BJ (cell line): ENCODE measurements at regions not wholly inside any gene's neighbourhood (a gene's known extent, or its start where the extent isn't known, plus 50 kb on each side); places are given as distances from the start of the nearest gene placed in this dataset.

Source experiments
- CTCF ChIA-PET: fragments of 350-600 bp; formaldehyde crosslinking; extraction: SDS; loops from one replicate; lab custom pipeline; 2021; ENCODE audit warnings: antibody characterized with exemption, inconsistent platforms; lab: Yijun Ruan, JAX
- POLR2A ChIA-PET: fragments of 300-600 bp; sonication (Branson Sonifier 250); formaldehyde crosslinking; extraction: SDS; loops from one replicate; lab custom pipeline; 2021; ENCODE audit warnings: antibody characterized with exemption; lab: Charles Lee
- DNase-seq: peaks from one replicate; pipeline ENCODE4 v3.0.0-alpha.2; 2011; ENCODE audit warnings: low read depth
- H3K27me3 ChIP-seq: 2 replicates; pipeline ENCODE4 v1.6.0; 2011; ENCODE audit warnings: low read length; ENCODE audit not compliant: control insufficient read depth, insufficient read depth
- H3K36me3 ChIP-seq: 2 replicates; pipeline ENCODE4 v1.5.1; 2011; ENCODE audit warnings: low read length; ENCODE audit not compliant: control insufficient read depth, insufficient read depth
- H3K4me3 ChIP-seq: 2 replicates; pipeline ENCODE4 v1.5.1; 2011; ENCODE audit warnings: low read depth, mild to moderate bottlenecking, control low read depth, low read length
- TF ChIP-seq, protein P1 (sequence below): IDR thresholded peaks from 2 replicates; pipeline ENCODE4 v1.5.1; 2011; ENCODE audit warnings: low read depth, mild to moderate bottlenecking, control low read depth, inconsistent platforms, low read length, moderate library complexity; ENCODE audit not compliant: insufficient read depth

DNA sequence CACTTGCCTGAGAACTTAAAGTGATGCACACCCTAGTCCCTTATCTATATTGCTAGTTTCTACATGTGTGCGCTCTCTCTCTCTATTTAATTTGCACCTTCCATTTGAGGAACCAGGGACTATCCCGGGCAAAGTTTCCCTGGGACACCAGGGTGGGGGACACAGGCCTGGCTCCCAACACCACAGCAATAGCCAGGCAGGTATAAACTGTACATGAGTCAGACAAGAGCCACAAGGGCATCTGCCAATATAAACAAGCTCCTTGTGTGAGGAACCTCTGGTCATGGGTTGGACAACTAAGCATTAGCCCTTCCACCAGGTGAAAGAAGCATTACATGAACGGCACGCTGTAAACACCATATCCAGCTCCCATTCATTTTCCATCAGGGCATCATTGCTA, 455.5 kb downstream of the STIM2 start:
- no peak for DNase-seq
- H3K36me3 ChIP-seq, result no peaks in the 10 kb centered on the region
- H3K4me3 ChIP-seq, result no peak overlapping the region
- TF ChIP-seq, protein P1, sequence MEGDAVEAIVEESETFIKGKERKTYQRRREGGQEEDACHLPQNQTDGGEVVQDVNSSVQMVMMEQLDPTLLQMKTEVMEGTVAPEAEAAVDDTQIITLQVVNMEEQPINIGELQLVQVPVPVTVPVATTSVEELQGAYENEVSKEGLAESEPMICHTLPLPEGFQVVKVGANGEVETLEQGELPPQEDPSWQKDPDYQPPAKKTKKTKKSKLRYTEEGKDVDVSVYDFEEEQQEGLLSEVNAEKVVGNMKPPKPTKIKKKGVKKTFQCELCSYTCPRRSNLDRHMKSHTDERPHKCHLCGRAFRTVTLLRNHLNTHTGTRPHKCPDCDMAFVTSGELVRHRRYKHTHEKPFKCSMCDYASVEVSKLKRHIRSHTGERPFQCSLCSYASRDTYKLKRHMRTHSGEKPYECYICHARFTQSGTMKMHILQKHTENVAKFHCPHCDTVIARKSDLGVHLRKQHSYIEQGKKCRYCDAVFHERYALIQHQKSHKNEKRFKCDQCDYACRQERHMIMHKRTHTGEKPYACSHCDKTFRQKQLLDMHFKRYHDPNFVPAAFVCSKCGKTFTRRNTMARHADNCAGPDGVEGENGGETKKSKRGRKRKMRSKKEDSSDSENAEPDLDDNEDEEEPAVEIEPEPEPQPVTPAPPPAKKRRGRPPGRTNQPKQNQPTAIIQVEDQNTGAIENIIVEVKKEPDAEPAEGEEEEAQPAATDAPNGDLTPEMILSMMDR, result no peak
- CTCF ChIA-PET, result interaction anchor here (1.7 to 4.0 kb wide), 2 partner anchors 139 to 268 kb away, joined by 17 to 30 read pairs; no protein-coding TSS in a partner anchor
- POLR2A ChIA-PET, result interaction anchor here (0.7 kb wide), 1 partner anchor 8 kb away, joined by 5 read pairs; no protein-coding TSS in a partner anchor
- no peaks in the 10 kb centered on the region for H3K27me3 ChIP-seq

DNA sequence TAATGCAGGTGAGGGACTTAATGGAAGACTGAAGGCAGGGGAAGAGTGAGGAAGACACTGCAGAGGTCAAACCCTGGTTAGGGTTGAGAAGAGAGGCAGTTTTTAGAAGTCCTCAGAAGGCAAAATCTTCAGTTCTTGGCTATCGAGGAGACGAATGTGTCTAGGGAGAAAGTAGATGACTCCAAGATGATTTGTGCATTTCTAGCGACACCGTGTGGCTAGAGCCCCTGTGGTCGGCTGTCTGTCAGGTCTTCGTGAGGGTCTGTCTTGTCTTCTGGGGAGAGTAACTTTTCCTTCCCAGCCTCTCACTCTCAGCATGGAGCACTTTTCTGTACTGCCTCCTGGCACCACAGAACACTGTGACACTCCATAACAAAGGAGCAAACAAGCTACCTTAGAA, 458.1 kb downstream of the STIM2 start:
- H3K27me3 ChIP-seq, result no peaks in the 10 kb centered on the region
- H3K4me3 ChIP-seq, result no peak overlapping the region
- no peak for DNase-seq
- TF ChIP-seq, protein P1, result peak; percentile 63
- no peaks in the 10 kb centered on the region for H3K36me3 ChIP-seq
- CTCF ChIA-PET, result interaction anchor here (0.6 to 4.0 kb wide), 17 partner anchors 10 to 755 kb away, joined by 3 to 52 read pairs (median 3); no protein-coding TSS in a partner anchor
- POLR2A ChIA-PET, result no interaction called here

DNA sequence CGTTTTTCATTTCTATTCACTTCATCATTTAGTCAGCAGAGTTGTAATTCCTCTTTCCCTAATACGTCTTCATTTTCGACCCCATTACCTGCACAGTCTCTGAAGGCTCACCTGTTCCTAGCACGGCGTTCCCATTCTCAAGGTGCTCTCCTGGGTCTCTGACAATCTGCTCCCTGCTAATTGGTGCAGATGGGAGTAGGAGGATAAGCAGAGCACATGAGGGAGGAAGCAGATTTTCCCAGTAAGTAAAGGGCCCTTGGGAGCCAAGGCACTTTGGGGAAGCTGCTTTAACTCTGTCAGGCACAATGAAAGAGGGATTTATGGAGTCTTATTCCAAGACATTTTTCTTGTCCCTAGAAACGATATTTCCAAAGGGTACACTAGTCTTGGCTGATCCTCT, 466.4 kb downstream of the STIM2 start:
- Histone ChIP-seq H3K36me3 (no peaks in the 10 kb centered on the region), H3K27me3 (no peaks in the 10 kb centered on the region), H3K4me3 (no peak overlapping the region)
- ChIA-PET POLR2A (no interaction called here), CTCF (no interaction called here)
- no peak for DNase-seq
- TF ChIP-seq, protein P1, result no peak

DNA sequence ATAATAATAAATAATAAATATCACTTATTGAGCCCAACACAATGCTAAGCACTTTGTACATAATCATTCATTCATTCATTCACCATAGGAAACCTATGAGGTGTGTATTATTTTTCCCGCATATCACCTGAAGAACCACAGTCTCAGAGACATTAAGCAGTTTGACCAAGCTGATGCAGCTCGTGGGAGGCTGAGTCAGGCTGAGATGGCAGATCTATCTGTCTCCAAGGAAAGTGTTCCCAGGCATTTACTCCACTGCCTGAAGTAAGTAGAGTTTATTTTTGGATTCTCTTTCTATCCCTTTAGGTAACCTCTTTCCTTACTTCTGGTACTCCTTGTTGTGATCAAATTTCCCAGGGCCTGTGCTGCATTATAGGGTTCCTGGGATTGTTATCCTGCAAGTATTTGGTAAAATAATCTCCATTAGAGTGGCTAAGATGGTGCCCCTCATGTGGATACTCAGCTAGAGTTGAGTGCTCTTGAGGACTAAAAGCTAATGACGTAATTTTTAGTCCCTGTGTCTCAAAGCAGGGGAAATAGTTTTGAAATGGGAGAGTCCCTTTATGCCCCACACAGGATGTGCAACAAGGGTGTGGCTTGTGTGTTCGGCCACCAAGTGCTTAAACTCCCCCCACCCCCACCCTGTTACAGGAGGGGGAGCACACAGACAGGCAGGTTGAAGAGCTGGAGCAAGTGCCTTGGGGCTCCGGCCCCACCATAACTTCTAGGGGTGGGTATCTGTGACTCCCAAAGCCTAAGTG, 467.0 kb downstream of the STIM2 start:
- no peaks in the 10 kb centered on the region for H3K36me3 ChIP-seq
- ChIA-PET CTCF (no interaction called here), POLR2A (no interaction called here)
- TF ChIP-seq, protein P1, result no peak
- DNase-seq, result no peak
- no peak overlapping the region for H3K4me3 ChIP-seq
- no peaks in the 10 kb centered on the region for H3K27me3 ChIP-seq

GRCh38 chr4:27338530-27338929, 477.9 kb downstream of the STIM2 start:
- Histone ChIP-seq H3K27me3 (no peaks in the 10 kb centered on the region), H3K4me3 (no peak overlapping the region), H3K36me3 (no peaks in the 10 kb centered on the region)
- no peak for DNase-seq
- ChIA-PET CTCF (interaction anchor here (1.5 kb wide), 1 partner anchor 20 kb away, joined by 3 read pairs; no protein-coding TSS in a partner anchor), POLR2A (no interaction called here)
- TF ChIP-seq, protein P1, result no peak
